KBM-7 (cell line): ENCODE measurements at regions not wholly inside any gene's neighbourhood (a gene's known extent, or its start where the extent isn't known, plus 50 kb on each side); places are given as distances from the start of the nearest gene placed in this dataset.
A peak's percentile ranks its signal among the peaks of the same experiment; 100 is the strongest.
"Not testable (repeated sequence)": the region's sequence is repeated elsewhere in the genome, so short reads cannot be mapped to it uniquely, and the experiment has no call there.

ENCODE experiments used
- DNase-seq: peaks from one replicate; pipeline ENCODE4 v3.0.0-alpha.2; 2015
- in situ Hi-C: fragments of 300-500 bp; cut with MboI; formaldehyde crosslinking; loops from 2 replicates; pipeline ENCODE4 v1.14.3; 2020; ENCODE audit warnings: low sequenced_read_pairs, low pct_unique_long_range_greater_than_20kb, mixed read lengths

GRCh38 chr7:23887660-23888059, 177.6 kb downstream of the STK31 start:
- in situ Hi-C loops, result no loop called here
- DNase-seq, result no peak

GRCh38 chr7:23888958-23889357, 178.9 kb downstream of the STK31 start:
- no peak for DNase-seq
- in situ Hi-C loops, result no loop called here

DNA sequence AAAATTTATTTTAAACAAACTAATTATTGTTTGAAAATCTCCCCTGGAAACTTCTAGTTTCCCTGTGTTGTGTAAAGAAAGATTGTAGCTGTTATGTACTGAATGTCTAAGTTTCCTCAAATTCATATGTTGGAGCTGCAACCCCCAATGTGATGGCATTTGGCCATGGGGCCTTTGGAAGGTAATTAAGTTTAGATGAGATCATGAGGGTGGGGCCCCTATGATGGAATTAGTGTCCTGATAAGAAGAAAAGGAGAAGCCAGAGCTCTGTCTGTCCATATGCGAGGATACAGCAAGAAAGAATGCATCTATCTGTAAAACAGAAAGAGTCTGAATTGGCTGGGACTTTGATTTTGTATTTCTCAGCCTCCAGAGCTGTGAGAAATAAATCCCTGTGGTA, 179.5 kb downstream of the STK31 start:
- in situ Hi-C loops, result no loop called here

GRCh38 chr7:23892019-23892418, 182.0 kb downstream of the STK31 start:
- no peak for DNase-seq
- in situ Hi-C loops, result no loop called here

More for the DNA sequence above, 179.5 kb downstream of the STK31 start:
- no peak for DNase-seq

GRCh38 chr7:23893176-23893941, 183.3 kb downstream of the STK31 start:
- in situ Hi-C loops, result no loop called here
- DNase-seq, result no peak

GRCh38 chr7:23893942-23894891, 184.2 kb downstream of the STK31 start:
- peak; percentile 47 for DNase-seq
- in situ Hi-C loops, result no loop called here

DNA sequence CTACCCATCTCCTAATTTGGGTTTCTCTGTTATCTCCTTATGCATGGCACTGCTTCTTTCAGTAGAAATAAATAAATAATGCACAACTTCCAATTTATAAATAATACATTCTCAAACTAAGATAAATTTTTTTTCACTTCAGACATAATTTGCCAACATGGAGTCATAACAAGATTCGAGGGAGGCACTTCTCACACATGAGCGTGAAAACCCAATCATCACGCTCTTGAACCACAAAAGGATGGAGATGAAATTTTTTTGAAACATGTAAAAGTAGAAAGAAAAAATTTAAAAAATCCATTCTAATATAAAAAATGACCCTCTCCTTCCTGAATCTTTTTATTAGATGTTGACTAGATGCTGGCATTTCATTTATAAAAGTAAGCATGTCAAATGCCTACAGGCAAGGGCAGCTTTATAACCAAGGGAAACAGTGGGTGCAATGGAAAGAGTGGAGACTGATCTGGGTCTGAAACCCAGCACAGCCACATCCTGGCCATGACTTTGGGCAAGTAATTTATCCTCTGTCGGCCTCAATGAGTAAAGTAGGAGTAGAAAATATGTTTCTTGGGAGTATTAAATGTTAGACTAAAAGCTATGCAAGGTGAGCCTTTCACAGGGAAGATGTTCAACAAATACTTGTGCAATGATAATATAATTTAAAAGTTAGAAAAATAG, 185.0 kb downstream of the STK31 start:
- no peak for DNase-seq
- in situ Hi-C loops, result no loop called here

- DNase-seq, result no peak
- in situ Hi-C loops, result no loop called here
Measured at GRCh38 chr7:23895666-23896096, 185.7 kb downstream of the STK31 start.

GRCh38 chr7:23898619-23899018, 188.6 kb downstream of the STK31 start:
- no peak for DNase-seq
- in situ Hi-C loops, result no loop called here

DNA sequence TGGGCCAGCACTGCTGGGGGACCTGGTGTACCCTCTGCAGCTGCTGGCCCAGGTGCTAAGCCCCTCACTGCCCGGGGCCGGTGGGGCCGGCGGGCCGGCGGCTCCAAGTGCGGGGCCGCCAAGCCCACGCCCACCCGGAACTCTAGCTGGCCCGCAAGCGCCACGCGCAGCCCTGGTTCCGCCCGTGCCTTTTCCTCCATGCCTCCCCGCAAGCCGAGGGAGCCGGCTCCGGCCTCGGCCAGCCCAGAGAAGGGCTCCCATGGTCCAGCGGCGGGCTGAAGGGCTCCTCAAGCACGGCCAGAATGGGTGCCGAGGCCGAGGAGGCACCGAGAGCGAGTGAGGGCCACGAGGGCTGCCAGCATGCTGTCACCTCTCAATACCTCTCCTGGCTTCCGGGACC, 194.9 kb downstream of the STK31 start:
- DNase-seq, in situ Hi-C loops: not testable (repeated sequence)

- in situ Hi-C loops, result no loop called here
- no peak for DNase-seq
Measured at GRCh38 chr7:23907012-23907411, 197.0 kb downstream of the STK31 start.

DNA sequence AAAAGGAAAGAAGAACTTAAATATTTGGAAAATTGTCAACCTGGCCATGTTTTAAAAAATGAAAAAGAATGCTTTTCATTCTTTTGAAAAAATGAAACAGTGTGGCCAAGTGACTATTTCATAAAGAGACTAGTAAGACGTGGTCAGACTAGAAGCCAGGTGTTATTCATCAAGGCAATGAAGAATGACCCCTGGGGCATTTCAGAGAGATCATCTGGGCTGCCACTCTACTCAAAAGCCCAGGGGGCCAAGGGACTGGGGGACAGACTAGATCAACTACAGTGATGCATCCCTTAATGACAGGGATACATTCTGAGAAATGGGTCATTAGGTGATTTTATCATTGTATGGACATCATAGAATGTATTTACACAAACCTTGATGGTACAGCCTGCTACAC, 199.4 kb downstream of the STK31 start:
- in situ Hi-C loops, result no loop called here
- DNase-seq, result no peak

- in situ Hi-C loops, result no loop called here
Measured at GRCh38 chr7:23912065-23912464, 202.0 kb downstream of the STK31 start.

GRCh38 chr7:23913016-23913415, 203.0 kb downstream of the STK31 start:
- no peak for DNase-seq
- in situ Hi-C loops, result no loop called here

More at GRCh38 chr7:23912065-23912464, 202.0 kb downstream of the STK31 start:
- DNase-seq, result no peak

- DNase-seq, result no peak
- in situ Hi-C loops, result no loop called here
Measured at GRCh38 chr7:23915236-23915635, 205.2 kb downstream of the STK31 start.

- in situ Hi-C loops, result no loop called here
- DNase-seq, result no peak
Measured at GRCh38 chr7:23918286-23918685, 208.3 kb downstream of the STK31 start.

DNA sequence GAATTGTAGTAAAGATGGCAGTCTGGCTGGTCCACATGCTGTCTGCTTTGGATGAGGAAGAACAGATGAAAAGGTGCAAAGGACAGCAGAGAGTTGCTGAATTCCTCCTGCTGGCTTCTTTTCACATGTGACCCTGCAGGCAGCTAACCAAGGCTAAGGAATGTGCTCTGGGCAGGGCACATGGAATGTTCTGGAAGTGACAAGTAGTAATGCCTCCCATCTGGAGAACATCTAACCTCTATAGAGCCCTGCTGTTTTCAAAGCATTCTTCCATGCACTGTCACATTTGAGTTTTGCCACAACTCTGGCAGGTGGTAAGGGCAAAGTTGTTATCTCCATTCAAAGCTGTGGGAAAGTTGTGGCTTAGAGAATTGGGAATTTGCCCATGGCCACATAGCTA, 208.8 kb downstream of the STK31 start:
- in situ Hi-C loops, result no loop called here
- no peak for DNase-seq

DNA sequence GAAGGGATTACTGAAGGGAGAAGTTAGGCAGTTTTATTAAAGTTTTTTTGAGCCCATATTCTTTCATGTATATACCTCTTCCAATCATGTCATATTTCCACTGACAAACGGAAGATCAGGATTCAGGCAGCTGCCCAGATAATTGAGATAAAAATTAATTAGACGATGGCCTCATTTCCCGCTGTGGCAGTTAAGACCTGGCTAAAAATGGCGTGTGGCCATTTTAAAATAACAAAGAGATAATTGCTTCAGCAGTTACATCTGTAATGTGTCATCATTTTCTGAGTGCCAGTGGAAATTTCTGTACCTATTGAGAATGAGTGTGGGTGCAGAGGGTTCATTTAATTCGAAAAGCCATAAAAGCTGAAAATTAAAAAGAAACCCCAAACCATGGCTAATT, 215.1 kb downstream of the STK31 start:
- no peak for DNase-seq
- in situ Hi-C loops, result no loop called here

GRCh38 chr7:23927709-23928417, 217.8 kb downstream of the STK31 start:
- no peak for DNase-seq
- in situ Hi-C loops, result no loop called here
